22Rv1 (cell line): ENCODE measurements at regions not wholly inside any gene's neighbourhood (a gene's known extent, or its start where the extent isn't known, plus 50 kb on each side); places are given as distances from the start of the nearest gene placed in this dataset.

Experiments used
- ZFX ChIP-seq: fragments of 450-650 bp; IDR thresholded peaks from 2 replicates; pipeline ENCODE4 v1.6.1; 2017; ENCODE audit warnings: antibody characterized with exemption, borderline replicate concordance
- TF ChIP-seq, protein P1 (sequence below): fragments of 450-650 bp; IDR thresholded peaks from 2 replicates; pipeline ENCODE4 v1.5.1; 2017; ENCODE audit warnings: mild to moderate bottlenecking

- TF ChIP-seq, protein P1, sequence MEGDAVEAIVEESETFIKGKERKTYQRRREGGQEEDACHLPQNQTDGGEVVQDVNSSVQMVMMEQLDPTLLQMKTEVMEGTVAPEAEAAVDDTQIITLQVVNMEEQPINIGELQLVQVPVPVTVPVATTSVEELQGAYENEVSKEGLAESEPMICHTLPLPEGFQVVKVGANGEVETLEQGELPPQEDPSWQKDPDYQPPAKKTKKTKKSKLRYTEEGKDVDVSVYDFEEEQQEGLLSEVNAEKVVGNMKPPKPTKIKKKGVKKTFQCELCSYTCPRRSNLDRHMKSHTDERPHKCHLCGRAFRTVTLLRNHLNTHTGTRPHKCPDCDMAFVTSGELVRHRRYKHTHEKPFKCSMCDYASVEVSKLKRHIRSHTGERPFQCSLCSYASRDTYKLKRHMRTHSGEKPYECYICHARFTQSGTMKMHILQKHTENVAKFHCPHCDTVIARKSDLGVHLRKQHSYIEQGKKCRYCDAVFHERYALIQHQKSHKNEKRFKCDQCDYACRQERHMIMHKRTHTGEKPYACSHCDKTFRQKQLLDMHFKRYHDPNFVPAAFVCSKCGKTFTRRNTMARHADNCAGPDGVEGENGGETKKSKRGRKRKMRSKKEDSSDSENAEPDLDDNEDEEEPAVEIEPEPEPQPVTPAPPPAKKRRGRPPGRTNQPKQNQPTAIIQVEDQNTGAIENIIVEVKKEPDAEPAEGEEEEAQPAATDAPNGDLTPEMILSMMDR, result no peak
- no peak for TF ChIP-seq ZFX
Measured at GRCh38 chr13:81207231-81207630, 866.3 kb upstream of the SPRY2 start.
